ENCODE measurements at regions not wholly inside any gene's neighbourhood (a gene's known extent, or its start where the extent isn't known, plus 50 kb on each side); places are given as distances from the start of the nearest gene placed in this dataset.

DNA sequence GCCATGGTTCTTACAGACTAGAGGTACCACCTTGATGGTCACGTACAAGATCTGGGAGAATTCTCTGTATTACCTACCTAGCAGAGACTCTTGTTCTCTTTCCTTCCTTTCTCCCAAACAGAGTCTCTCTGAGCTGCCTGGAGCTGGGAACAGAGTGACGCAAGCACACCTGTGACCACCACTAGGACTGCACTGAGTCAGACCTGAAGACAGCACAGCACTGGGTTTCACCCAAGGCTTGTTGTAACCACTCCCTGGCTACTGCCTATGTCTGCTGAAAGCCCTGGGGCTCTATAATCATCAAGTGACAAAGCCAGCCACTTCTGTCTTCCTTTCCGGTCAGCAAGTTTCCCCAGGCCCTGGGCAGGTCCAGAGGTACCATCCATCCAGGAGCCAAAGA is 293.3 kb upstream of the CNTN4 start:
- Histone ChIP-seq H3K9me2 (ENCODE audit: insufficient read depth, low read length) (no peaks in the 10 kb centered on the region), H3K9ac (ENCODE audit: low read length) (no peak overlapping the region), H4K20me1 (ENCODE audit: insufficient read depth) (no peaks in the 10 kb centered on the region), H3K4me3 (ENCODE audit: low read length) (no peak overlapping the region), H3F3A (ENCODE audit: insufficient read depth, low read length, poor library complexity, severe bottlenecking) (no peaks in the 10 kb centered on the region), H3K27me3 (ENCODE audit: insufficient read depth, low read depth, low read length) (no peaks in the 10 kb centered on the region), H3K4me2 (ENCODE audit: low read length) (no peak overlapping the region), H3K9me3 (ENCODE audit: low read length) (peaks cover 4% of the 10 kb centered on the region), H3K36me3 (ENCODE audit: insufficient read depth, low read length) (no peaks in the 10 kb centered on the region), H3K79me2 (replicated peaks; ENCODE audit: insufficient read depth, low read length) (no peaks in the 10 kb centered on the region), H2AFZ (ENCODE audit: low read depth, low read length) (no peak overlapping the region), H3K27ac (ENCODE audit: low read length) (no peak overlapping the region)
- TF ChIP-seq TAF1 (IDR thresholded peaks at IDR 0.05; ENCODE audit: low read depth) (no peak), EP300 (conservative IDR thresholded peaks at IDR 0.05; ENCODE audit: poor library complexity, severe bottlenecking) (no peak), EZH2 (IDR thresholded peaks at IDR 0.05; ENCODE audit: borderline replicate concordance, insufficient read depth, low read length, poor library complexity, severe bottlenecking) (no peak), SMC3 (conservative IDR thresholded peaks at IDR 0.05; ENCODE audit: poor library complexity) (no peak)

DNA sequence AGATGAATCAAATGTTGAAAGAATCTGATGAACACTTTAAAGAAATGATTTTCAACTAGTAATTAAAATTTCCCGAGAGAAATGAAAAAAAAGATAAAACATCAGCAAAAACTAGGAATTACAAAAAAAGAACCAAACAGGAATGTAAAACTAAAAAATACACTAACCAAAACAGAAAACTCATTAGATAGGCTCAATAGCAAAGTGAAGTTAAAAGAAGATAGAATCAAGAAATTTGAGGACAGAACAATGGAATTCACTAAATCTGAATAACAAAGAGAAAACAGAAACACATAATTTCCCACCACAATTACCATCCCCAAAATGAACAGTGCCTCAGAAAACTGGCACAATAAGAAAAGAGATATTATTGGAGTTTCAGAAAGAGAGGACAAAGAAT is 290.1 kb upstream of the CNTN4 start:
- Histone ChIP-seq H3K36me3 (ENCODE audit: insufficient read depth, low read length) (no peaks in the 10 kb centered on the region), H3K9me3 (ENCODE audit: low read length) (peaks cover 4% of the 10 kb centered on the region), H3K27me3 (ENCODE audit: insufficient read depth, low read depth, low read length) (no peaks in the 10 kb centered on the region), H3K79me2 (replicated peaks; ENCODE audit: insufficient read depth, low read length) (no peaks in the 10 kb centered on the region), H3K9ac (ENCODE audit: low read length) (no peak overlapping the region), H2AFZ (ENCODE audit: low read depth, low read length) (no peak overlapping the region), H3K4me3 (ENCODE audit: low read length) (no peak overlapping the region), H3K9me2 (ENCODE audit: insufficient read depth, low read length) (no peaks in the 10 kb centered on the region), H3K4me2 (ENCODE audit: low read length) (no peak overlapping the region), H3K27ac (ENCODE audit: low read length) (no peak overlapping the region), H3F3A (ENCODE audit: insufficient read depth, low read length, poor library complexity, severe bottlenecking) (no peaks in the 10 kb centered on the region), H4K20me1 (ENCODE audit: insufficient read depth) (no peaks in the 10 kb centered on the region)
- no peak for TF ChIP-seq EP300 (conservative IDR thresholded peaks at IDR 0.05; ENCODE audit: poor library complexity, severe bottlenecking)
- TF ChIP-seq CTCF (IDR thresholded peaks at IDR 0.05; ENCODE audit: poor library complexity, severe bottlenecking), result no peak
- TF ChIP-seq, protein P1, sequence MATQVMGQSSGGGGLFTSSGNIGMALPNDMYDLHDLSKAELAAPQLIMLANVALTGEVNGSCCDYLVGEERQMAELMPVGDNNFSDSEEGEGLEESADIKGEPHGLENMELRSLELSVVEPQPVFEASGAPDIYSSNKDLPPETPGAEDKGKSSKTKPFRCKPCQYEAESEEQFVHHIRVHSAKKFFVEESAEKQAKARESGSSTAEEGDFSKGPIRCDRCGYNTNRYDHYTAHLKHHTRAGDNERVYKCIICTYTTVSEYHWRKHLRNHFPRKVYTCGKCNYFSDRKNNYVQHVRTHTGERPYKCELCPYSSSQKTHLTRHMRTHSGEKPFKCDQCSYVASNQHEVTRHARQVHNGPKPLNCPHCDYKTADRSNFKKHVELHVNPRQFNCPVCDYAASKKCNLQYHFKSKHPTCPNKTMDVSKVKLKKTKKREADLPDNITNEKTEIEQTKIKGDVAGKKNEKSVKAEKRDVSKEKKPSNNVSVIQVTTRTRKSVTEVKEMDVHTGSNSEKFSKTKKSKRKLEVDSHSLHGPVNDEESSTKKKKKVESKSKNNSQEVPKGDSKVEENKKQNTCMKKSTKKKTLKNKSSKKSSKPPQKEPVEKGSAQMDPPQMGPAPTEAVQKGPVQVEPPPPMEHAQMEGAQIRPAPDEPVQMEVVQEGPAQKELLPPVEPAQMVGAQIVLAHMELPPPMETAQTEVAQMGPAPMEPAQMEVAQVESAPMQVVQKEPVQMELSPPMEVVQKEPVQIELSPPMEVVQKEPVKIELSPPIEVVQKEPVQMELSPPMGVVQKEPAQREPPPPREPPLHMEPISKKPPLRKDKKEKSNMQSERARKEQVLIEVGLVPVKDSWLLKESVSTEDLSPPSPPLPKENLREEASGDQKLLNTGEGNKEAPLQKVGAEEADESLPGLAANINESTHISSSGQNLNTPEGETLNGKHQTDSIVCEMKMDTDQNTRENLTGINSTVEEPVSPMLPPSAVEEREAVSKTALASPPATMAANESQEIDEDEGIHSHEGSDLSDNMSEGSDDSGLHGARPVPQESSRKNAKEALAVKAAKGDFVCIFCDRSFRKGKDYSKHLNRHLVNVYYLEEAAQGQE (IDR thresholded peaks at IDR 0.05; ENCODE audit: borderline replicate concordance), result no peak
- no peak for TF ChIP-seq TAF1 (IDR thresholded peaks at IDR 0.05; ENCODE audit: low read depth)
- no peak for TF ChIP-seq SMC3 (conservative IDR thresholded peaks at IDR 0.05; ENCODE audit: poor library complexity)
- TF ChIP-seq MXI1 (conservative IDR thresholded peaks at IDR 0.05; ENCODE audit: poor library complexity, severe bottlenecking), result no peak
- TF ChIP-seq EZH2 (IDR thresholded peaks at IDR 0.05; ENCODE audit: borderline replicate concordance, insufficient read depth, low read length, poor library complexity, severe bottlenecking), result no peak
- TF ChIP-seq RAD21 (conservative IDR thresholded peaks at IDR 0.05), result no peak
- TF ChIP-seq POLR2AphosphoS5 (IDR thresholded peaks at IDR 0.05), result no peak
